Keratinocyte (primary cell): ENCODE measurements at regions not wholly inside any gene's neighbourhood (a gene's known extent, or its start where the extent isn't known, plus 50 kb on each side); places are given as distances from the start of the nearest gene placed in this dataset.

Source experiments
- DNase-seq: peaks from one replicate; pipeline ENCODE4 v3.0.0-alpha.2; 2011; ENCODE audit warnings: low read depth, missing footprints, low spot score
- FAIRE-seq: peaks from 2 replicates; lab custom pipeline; 2011; peaks lifted over from hg19 to GRCh38; lab: Jason Lieb, UNC
- H2AFZ ChIP-seq: 2 replicates; pipeline ENCODE4 v1.6.0; 2012; ENCODE audit warnings: low read length, control low read depth, inconsistent platforms; ENCODE audit not compliant: control insufficient read depth
- H3K27ac ChIP-seq: 2 replicates; pipeline ENCODE4 v1.5.1; 2011; ENCODE audit warnings: low read length; ENCODE audit not compliant: control insufficient read depth, insufficient read depth
- H3K27me3 ChIP-seq: 3 replicates; pipeline ENCODE4 v1.6.0; 2011; ENCODE audit warnings: low read length; ENCODE audit not compliant: control insufficient read depth, insufficient read depth; ENCODE audit errors: extremely low read depth
- H3K36me3 ChIP-seq, 2 experiments: 2 replicates in 1 of 2; 3 replicates in 1 of 2; pipeline ENCODE4 v1.5.1; 2011; ENCODE audit warnings: low read length in 2 of 2, mild to moderate bottlenecking in 1 of 2; ENCODE audit not compliant: control insufficient read depth in 2 of 2, insufficient read depth in 2 of 2; ENCODE audit errors: extremely low read depth in 1 of 2
- H3K4me1 ChIP-seq: 3 replicates; pipeline ENCODE4 v1.5.1; 2011; ENCODE audit warnings: low read length; ENCODE audit not compliant: control insufficient read depth, insufficient read depth; ENCODE audit errors: extremely low read depth
- H3K4me2 ChIP-seq: 3 replicates; pipeline ENCODE4 v1.6.0; 2011; ENCODE audit warnings: low read depth, low read length; ENCODE audit not compliant: control insufficient read depth, insufficient read depth; ENCODE audit errors: extremely low read depth
- H3K4me3 ChIP-seq, 3 experiments: fragments of 200-600 bp in 1 of 3; sonication (generic) in 1 of 3; 2 replicates in 2 of 3; 3 replicates in 1 of 3; pipeline ENCODE4 v1.5.1; 2011 to 2016; ENCODE audit warnings: low read length in 3 of 3, mild to moderate bottlenecking in 3 of 3, control low read depth in 2 of 3, inconsistent platforms in 1 of 3, low read depth in 1 of 3, mixed read lengths in 1 of 3, mixed run types in 1 of 3, moderate library complexity in 1 of 3; ENCODE audit not compliant: control insufficient read depth in 2 of 3, insufficient read depth in 2 of 3; ENCODE audit errors: extremely low read depth in 1 of 3
- H3K79me2 ChIP-seq: 2 replicates; pipeline ENCODE4 v1.6.0; 2012; ENCODE audit warnings: low read length; ENCODE audit not compliant: control insufficient read depth, insufficient read depth
- H3K9ac ChIP-seq: 3 replicates; pipeline ENCODE4 v1.6.0; 2011; ENCODE audit warnings: low read length; ENCODE audit not compliant: control insufficient read depth, insufficient read depth; ENCODE audit errors: extremely low read depth
- H3K9me1 ChIP-seq: 3 replicates; pipeline ENCODE4 v1.6.0; 2011; ENCODE audit warnings: low read length; ENCODE audit not compliant: control insufficient read depth, insufficient read depth; ENCODE audit errors: extremely low read depth
- H3K9me3 ChIP-seq: 2 replicates; pipeline ENCODE4 v1.5.1; 2012; ENCODE audit warnings: low read depth, low read length; ENCODE audit not compliant: control insufficient read depth
- H4K20me1 ChIP-seq: 3 replicates; pipeline ENCODE4 v1.6.0; 2011; ENCODE audit warnings: low read length; ENCODE audit not compliant: control insufficient read depth, insufficient read depth; ENCODE audit errors: extremely low read depth
- EZH2 ChIP-seq: IDR thresholded peaks from one replicate; pipeline ENCODE4 v1.6.1; 2012; ENCODE audit warnings: inconsistent platforms, mild to moderate bottlenecking, low read length, moderate library complexity
- dilution Hi-C: fragments of 300-500 bp; cut with MboI; formaldehyde crosslinking; loops from one replicate; pipeline ENCODE4 v1.7.0; 2020; ENCODE audit warnings: low sequenced_read_pairs; ENCODE audit not compliant: extremely low pct_ligation_motif_present
- TF ChIP-seq, protein P1 (sequence below), 3 experiments: IDR thresholded peaks in 1 of 3; conservative IDR thresholded peaks in 1 of 3; optimal IDR thresholded peaks in 1 of 3; 2 replicates in 2 of 3; 3 replicates in 1 of 3; pipeline versions ENCODE3 to v1.5.1; 2011; ENCODE audit warnings: low read length in 3 of 3, mild to moderate bottlenecking in 3 of 3, moderate library complexity in 2 of 3, control low read depth in 1 of 3, inconsistent platforms in 1 of 3; ENCODE audit not compliant: insufficient read depth in 2 of 3; ENCODE audit errors: extremely low read depth in 1 of 3

DNA sequence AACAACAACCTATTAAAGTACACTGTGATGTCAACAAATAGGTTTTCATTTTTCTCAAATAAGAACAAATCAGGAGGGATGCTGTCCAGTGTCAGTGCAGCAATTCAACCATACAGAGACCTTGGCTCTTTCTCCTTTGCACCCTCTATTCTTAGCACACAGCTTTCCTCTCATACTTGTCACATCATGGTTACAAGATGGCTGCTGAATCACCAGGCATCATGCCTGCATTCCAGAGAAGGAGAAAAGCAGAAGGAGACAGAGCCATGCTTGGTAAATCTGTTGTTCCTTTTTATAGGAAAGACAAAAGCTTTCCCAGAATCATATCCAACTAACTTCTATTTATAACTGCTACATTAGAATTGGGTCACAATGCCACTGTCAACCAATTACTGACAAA, 124.7 kb upstream of the VLDLR start:
- Histone ChIP-seq H3K9ac (no peak overlapping the region), H3K4me3 (no peak overlapping the region), H3K27ac (no peak overlapping the region), H3K4me1 (no peaks in the 10 kb centered on the region), H2AFZ (no peak overlapping the region), H3K9me3 (no peaks in the 10 kb centered on the region), H3K4me2 (no peak overlapping the region), H4K20me1 (no peaks in the 10 kb centered on the region), H3K36me3 (no peaks in the 10 kb centered on the region), H3K79me2 (no peaks in the 10 kb centered on the region), H3K9me1 (no peaks in the 10 kb centered on the region), H3K27me3 (no peaks in the 10 kb centered on the region)
- TF ChIP-seq, protein P1, sequence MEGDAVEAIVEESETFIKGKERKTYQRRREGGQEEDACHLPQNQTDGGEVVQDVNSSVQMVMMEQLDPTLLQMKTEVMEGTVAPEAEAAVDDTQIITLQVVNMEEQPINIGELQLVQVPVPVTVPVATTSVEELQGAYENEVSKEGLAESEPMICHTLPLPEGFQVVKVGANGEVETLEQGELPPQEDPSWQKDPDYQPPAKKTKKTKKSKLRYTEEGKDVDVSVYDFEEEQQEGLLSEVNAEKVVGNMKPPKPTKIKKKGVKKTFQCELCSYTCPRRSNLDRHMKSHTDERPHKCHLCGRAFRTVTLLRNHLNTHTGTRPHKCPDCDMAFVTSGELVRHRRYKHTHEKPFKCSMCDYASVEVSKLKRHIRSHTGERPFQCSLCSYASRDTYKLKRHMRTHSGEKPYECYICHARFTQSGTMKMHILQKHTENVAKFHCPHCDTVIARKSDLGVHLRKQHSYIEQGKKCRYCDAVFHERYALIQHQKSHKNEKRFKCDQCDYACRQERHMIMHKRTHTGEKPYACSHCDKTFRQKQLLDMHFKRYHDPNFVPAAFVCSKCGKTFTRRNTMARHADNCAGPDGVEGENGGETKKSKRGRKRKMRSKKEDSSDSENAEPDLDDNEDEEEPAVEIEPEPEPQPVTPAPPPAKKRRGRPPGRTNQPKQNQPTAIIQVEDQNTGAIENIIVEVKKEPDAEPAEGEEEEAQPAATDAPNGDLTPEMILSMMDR (optimal IDR thresholded peaks at IDR 0.05 in 1 of 3, IDR thresholded peaks at IDR 0.05 in 1 of 3, conservative IDR thresholded peaks at IDR 0.05 in 1 of 3; ENCODE audit: extremely low read depth in 1 of 3, insufficient read depth in 2 of 3, low read length in 3 of 3): no peak
- TF ChIP-seq EZH2: no peak
- dilution Hi-C loops: no loop called here
- DNase-seq: no peak
- FAIRE-seq: no peak

DNA sequence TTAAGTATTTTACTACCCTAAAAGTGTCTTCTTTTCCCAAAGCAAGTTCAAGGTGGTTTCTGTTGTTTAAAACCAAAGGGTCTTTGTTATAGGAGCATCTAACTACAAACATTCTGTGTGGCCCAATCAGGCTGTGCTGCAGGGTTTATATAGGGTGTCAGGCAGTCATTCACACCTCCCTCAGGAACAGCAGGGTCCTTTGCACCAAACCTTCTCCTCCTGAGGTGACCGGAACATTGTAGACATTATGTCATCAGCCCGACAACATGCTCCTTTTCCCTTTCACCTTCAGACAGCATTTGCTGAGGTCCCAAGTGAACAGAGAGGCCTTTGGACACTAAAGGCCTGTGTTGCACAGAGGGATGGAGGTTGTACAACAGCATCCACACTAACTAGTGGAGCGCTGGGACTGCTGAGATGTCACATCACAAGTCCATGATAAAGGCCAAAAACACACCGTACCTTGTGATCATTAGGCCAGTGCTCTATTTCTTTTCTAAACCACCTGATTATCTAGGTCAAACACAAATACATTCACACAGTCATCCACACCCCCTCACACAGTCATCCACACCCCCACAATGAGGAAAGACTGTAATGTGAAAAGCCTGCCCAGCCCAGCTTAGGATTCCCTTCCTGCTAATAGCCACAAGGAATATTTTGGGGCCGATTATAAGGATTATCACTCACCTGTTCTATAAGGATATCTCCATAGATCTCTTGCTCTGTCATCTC, 123.8 kb upstream of the VLDLR start:
- Histone ChIP-seq H3K9me1 (no peaks in the 10 kb centered on the region), H3K4me3 (no peak overlapping the region), H3K36me3 (no peaks in the 10 kb centered on the region), H3K4me1 (no peaks in the 10 kb centered on the region), H3K79me2 (no peaks in the 10 kb centered on the region), H3K9me3 (no peaks in the 10 kb centered on the region), H3K9ac (no peak overlapping the region), H3K27me3 (no peaks in the 10 kb centered on the region), H2AFZ (no peak overlapping the region), H4K20me1 (no peaks in the 10 kb centered on the region), H3K27ac (no peak overlapping the region), H3K4me2 (no peak overlapping the region)
- FAIRE-seq (no peak), DNase-seq (no peak)
- no peak for TF ChIP-seq EZH2
- TF ChIP-seq, protein P1 (optimal IDR thresholded peaks at IDR 0.05 in 1 of 3, IDR thresholded peaks at IDR 0.05 in 1 of 3, conservative IDR thresholded peaks at IDR 0.05 in 1 of 3; ENCODE audit: extremely low read depth in 1 of 3, insufficient read depth in 2 of 3, low read length in 3 of 3): no peak
- dilution Hi-C loops: no loop called here
